HepG2 (cell line): ENCODE measurements at regions not wholly inside any gene's neighbourhood (a gene's known extent, or its start where the extent isn't known, plus 50 kb on each side); places are given as distances from the start of the nearest gene placed in this dataset.
"Not testable (repeated sequence)": the region's sequence is repeated elsewhere in the genome, so short reads cannot be mapped to it uniquely, and the experiment has no call there.

Experiments
- CHD2 ChIP-seq: IDR thresholded peaks from 2 replicates; pipeline ENCODE4 v1.6.1; 2011; ENCODE audit warnings: low read depth, low read length, improper control_type of control experiment
- CTCF ChIP-seq: sonication (generic); formaldehyde crosslinking; IDR thresholded peaks from 2 replicates; pipeline ENCODE4 v1.5.0; 2020; ENCODE audit warnings: mild to moderate bottlenecking, missing genetic modification reagents, moderate library complexity
- FIP1L1 ChIP-seq: fragments of 200-400 bp; formaldehyde crosslinking; IDR thresholded peaks from 2 replicates; pipeline ENCODE4 v1.6.1; 2018; ENCODE audit warnings: low read depth, mild to moderate bottlenecking, low read length, moderate library complexity, borderline replicate concordance; ENCODE audit not compliant: insufficient read depth
- PHF8 ChIP-seq: sonication (generic); formaldehyde crosslinking; IDR thresholded peaks from 2 replicates; pipeline ENCODE4 v1.5.0; 2020; ENCODE audit warnings: missing genetic modification reagents
- SMARCC2 ChIP-seq: fragments of 450-650 bp; IDR thresholded peaks from 2 replicates; pipeline ENCODE4 v1.6.1; 2017; ENCODE audit warnings: antibody characterized with exemption, mild to moderate bottlenecking
- TF ChIP-seq, protein P1 (sequence below): sonication (generic); formaldehyde crosslinking; IDR thresholded peaks from 2 replicates; pipeline ENCODE4 v1.5.0; 2020; ENCODE audit warnings: missing genetic modification reagents, mild to moderate bottlenecking, borderline replicate concordance
- TF ChIP-seq, protein P2 (sequence below): sonication (generic); formaldehyde crosslinking; IDR thresholded peaks from 2 replicates; pipeline ENCODE4 v1.4.0; 2020; ENCODE audit warnings: missing genetic modification reagents

- TF ChIP-seq, protein P1, sequence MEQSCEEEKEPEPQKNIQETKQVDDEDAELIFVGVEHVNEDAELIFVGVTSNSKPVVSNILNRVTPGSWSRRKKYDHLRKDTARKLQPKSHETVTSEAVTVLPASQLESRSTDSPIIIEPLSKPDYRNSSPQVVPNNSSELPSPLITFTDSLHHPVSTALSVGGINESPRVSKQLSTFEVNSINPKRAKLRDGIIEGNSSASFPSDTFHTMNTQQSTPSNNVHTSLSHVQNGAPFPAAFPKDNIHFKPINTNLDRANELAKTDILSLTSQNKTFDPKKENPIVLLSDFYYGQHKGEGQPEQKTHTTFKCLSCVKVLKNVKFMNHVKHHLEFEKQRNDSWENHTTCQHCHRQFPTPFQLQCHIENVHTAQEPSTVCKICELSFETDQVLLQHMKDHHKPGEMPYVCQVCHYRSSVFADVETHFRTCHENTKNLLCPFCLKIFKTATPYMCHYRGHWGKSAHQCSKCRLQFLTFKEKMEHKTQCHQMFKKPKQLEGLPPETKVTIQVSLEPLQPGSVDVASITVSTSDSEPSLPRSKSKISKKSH (CRISPR knock-in tag): not testable (repeated sequence)
- TF ChIP-seq CTCF (CRISPR knock-in tag); PHF8 (CRISPR knock-in tag); CHD2; FIP1L1; SMARCC2: not testable (repeated sequence)
- TF ChIP-seq, protein P2, sequence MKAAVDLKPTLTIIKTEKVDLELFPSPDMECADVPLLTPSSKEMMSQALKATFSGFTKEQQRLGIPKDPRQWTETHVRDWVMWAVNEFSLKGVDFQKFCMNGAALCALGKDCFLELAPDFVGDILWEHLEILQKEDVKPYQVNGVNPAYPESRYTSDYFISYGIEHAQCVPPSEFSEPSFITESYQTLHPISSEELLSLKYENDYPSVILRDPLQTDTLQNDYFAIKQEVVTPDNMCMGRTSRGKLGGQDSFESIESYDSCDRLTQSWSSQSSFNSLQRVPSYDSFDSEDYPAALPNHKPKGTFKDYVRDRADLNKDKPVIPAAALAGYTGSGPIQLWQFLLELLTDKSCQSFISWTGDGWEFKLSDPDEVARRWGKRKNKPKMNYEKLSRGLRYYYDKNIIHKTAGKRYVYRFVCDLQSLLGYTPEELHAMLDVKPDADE: not testable (repeated sequence)
These were observed 67.5 kb upstream of the USP9X start for GRCh38 chrX:41017785-41018184.
